Osteoblast (primary cell): ENCODE measurements at regions not wholly inside any gene's neighbourhood (a gene's known extent, or its start where the extent isn't known, plus 50 kb on each side); places are given as distances from the start of the nearest gene placed in this dataset.
"Not testable (repeated sequence)": the region's sequence is repeated elsewhere in the genome, so short reads cannot be mapped to it uniquely, and the experiment has no call there.

Source experiments
- DNase-seq: peaks from one replicate; pipeline ENCODE4 v3.0.0; 2011; ENCODE audit warnings: low spot score, mixed read lengths; ENCODE audit not compliant: insufficient read length; ENCODE audit errors: missing footprints
- H2AFZ ChIP-seq: 2 replicates; pipeline ENCODE4 v1.6.0; 2011; ENCODE audit warnings: mild to moderate bottlenecking, low read length
- H3K27ac ChIP-seq: 2 replicates; pipeline ENCODE4 v1.5.1; 2011; ENCODE audit warnings: mild to moderate bottlenecking, low read depth, low read length, moderate library complexity
- H3K27me3 ChIP-seq: 2 replicates; pipeline ENCODE4 v1.6.0; 2012; ENCODE audit warnings: mild to moderate bottlenecking, control low read depth, inconsistent platforms, low read length, moderate library complexity; ENCODE audit not compliant: insufficient read depth
- H3K36me3 ChIP-seq: 2 replicates; pipeline ENCODE4 v1.5.1; 2011; ENCODE audit warnings: mild to moderate bottlenecking, low read length, control low read depth, moderate library complexity; ENCODE audit not compliant: insufficient read depth
- H3K4me1 ChIP-seq: 2 replicates; pipeline ENCODE4 v1.5.1; 2011; ENCODE audit warnings: mild to moderate bottlenecking, low read length, control low read depth, moderate library complexity; ENCODE audit not compliant: insufficient read depth
- H3K4me2 ChIP-seq: 2 replicates; pipeline ENCODE4 v1.6.0; 2011; ENCODE audit warnings: mild to moderate bottlenecking, low read length; ENCODE audit not compliant: insufficient read depth
- H3K4me3 ChIP-seq: fragments of 200-600 bp; sonication (generic); 3 replicates; pipeline ENCODE4 v1.5.1; 2012; ENCODE audit warnings: mild to moderate bottlenecking, low read length, inconsistent platforms; ENCODE audit not compliant: insufficient read depth
- H3K79me2 ChIP-seq: 2 replicates; pipeline ENCODE4 v1.6.0; 2012; ENCODE audit warnings: mild to moderate bottlenecking, low read length, control low read depth, inconsistent platforms; ENCODE audit not compliant: insufficient read depth
- H3K9me3 ChIP-seq: 2 replicates; pipeline ENCODE4 v1.5.1; 2011; ENCODE audit warnings: low read depth, low read length, control low read depth
- H4K20me1 ChIP-seq: 2 replicates; pipeline ENCODE4 v1.6.0; 2012; ENCODE audit warnings: mild to moderate bottlenecking, low read length, control low read depth; ENCODE audit not compliant: insufficient read depth
- TF ChIP-seq, protein P1 (sequence below): IDR thresholded peaks from 2 replicates; pipeline ENCODE4 v1.5.1; 2011; ENCODE audit warnings: mild to moderate bottlenecking, low read depth, low read length, moderate library complexity; ENCODE audit errors: extremely low read depth

DNA sequence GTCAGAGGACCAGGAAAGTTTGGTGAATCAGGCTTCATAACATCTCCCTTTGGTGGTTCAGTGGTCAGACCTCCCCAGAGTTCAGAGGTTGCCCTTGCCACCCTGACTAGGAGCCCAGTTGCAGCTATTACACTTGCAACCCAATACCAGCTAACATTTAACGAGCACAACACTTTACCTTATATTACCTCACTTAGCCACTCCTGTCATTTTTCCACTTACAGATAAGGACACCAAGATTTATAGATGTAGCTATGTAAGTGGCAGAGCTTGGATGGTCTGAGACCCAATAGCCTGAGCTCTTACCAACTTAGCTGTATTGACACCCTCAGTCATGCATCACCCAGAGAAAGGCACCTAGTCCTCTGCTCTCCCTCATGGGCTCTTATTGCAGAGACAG, 234.7 kb downstream of the INSC start:
- Histone ChIP-seq H3K4me2 (no peak overlapping the region), H4K20me1 (no peaks in the 10 kb centered on the region), H3K79me2 (no peaks in the 10 kb centered on the region), H3K27ac (no peak overlapping the region), H3K4me3 (no peak overlapping the region), H3K27me3 (no peaks in the 10 kb centered on the region), H2AFZ (no peak overlapping the region), H3K9me3 (no peaks in the 10 kb centered on the region), H3K4me1 (no peaks in the 10 kb centered on the region), H3K36me3 (no peaks in the 10 kb centered on the region)
- DNase-seq: no peak
- TF ChIP-seq, protein P1, sequence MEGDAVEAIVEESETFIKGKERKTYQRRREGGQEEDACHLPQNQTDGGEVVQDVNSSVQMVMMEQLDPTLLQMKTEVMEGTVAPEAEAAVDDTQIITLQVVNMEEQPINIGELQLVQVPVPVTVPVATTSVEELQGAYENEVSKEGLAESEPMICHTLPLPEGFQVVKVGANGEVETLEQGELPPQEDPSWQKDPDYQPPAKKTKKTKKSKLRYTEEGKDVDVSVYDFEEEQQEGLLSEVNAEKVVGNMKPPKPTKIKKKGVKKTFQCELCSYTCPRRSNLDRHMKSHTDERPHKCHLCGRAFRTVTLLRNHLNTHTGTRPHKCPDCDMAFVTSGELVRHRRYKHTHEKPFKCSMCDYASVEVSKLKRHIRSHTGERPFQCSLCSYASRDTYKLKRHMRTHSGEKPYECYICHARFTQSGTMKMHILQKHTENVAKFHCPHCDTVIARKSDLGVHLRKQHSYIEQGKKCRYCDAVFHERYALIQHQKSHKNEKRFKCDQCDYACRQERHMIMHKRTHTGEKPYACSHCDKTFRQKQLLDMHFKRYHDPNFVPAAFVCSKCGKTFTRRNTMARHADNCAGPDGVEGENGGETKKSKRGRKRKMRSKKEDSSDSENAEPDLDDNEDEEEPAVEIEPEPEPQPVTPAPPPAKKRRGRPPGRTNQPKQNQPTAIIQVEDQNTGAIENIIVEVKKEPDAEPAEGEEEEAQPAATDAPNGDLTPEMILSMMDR: no peak

DNA sequence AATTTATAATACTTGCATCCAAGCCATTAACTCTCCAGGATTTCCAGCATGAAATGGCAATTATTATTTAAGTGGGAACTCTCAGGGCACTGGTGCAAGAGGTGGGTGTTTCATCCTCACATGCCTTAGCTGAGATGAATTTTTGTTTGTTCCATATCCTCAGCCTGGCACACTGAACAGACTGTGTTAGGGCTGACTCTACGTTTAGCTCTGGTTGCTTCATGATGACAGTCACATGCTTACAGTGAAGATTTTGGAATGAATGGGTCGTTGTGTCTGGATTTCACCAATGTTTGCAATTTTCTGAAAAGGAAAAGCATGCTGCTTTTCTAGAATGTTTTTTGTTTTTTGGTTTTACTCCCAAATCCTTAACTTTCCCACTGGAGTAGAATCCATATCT, 246.6 kb downstream of the INSC start:
- H3K79me2 ChIP-seq: no peaks in the 10 kb centered on the region
- DNase-seq: no peak
- H4K20me1 ChIP-seq: no peaks in the 10 kb centered on the region

DNA sequence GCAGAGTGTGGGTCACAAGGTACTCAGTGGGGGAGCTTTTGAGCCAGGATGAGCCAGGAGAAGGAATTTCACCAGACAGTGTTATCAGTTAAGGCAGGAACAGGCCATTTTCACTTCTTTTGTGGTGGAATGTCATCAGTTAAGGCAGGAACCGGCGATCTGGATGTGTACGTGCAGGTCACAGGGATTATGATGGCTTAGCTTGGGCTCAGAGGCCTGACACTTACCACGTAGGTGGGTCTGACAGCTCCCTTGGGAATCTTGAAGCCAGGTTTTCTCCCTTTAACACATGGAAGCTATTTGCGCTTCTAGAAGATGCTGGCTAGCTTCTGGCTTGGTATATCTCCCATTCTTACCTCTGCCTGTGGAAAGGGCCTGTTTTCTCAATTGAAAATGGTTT, 250.6 kb downstream of the INSC start:
- H3K79me2 ChIP-seq, H2AFZ ChIP-seq, H3K4me3 ChIP-seq, H3K27ac ChIP-seq, H3K9me3 ChIP-seq, H3K4me1 ChIP-seq, H3K4me2 ChIP-seq, H3K36me3 ChIP-seq, H4K20me1 ChIP-seq, DNase-seq, H3K27me3 ChIP-seq: not testable (repeated sequence)

More for the DNA sequence above, 246.6 kb downstream of the INSC start:
- no peak overlapping the region for H3K4me2 ChIP-seq
- TF ChIP-seq, protein P1: no peak
- no peaks in the 10 kb centered on the region for H3K4me1 ChIP-seq
- no peak overlapping the region for H2AFZ ChIP-seq
- H3K9me3 ChIP-seq: no peaks in the 10 kb centered on the region
- H3K36me3 ChIP-seq: no peaks in the 10 kb centered on the region
- no peak overlapping the region for H3K4me3 ChIP-seq
- no peak overlapping the region for H3K27ac ChIP-seq
- no peaks in the 10 kb centered on the region for H3K27me3 ChIP-seq

DNA sequence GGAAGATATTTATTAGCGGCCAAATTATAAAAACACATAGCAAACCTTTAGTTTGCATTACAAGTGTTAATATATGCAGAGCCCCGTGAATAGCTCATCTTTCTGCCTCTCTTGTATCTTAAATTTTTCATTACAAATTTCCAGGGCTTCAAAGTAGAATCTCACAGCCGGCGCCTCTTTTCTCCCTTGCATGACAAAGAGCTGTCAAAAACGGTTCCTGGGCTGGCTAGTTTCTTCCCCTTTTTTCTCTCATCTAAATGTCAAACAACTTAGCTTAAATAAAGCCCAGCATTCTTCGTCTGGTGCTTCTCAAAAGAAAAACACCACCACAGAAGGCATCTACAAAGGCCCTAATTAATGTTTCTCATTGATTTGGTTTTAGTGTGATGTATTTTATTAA, 253.0 kb downstream of the INSC start:
- no peaks in the 10 kb centered on the region for H3K79me2 ChIP-seq
- no peak overlapping the region for H3K4me3 ChIP-seq

More for the DNA sequence above, 253.0 kb downstream of the INSC start:
- H4K20me1 ChIP-seq: no peaks in the 10 kb centered on the region
- H3K9me3 ChIP-seq: peaks cover 2% of the 10 kb centered on the region
- H2AFZ ChIP-seq: no peak overlapping the region
- no peaks in the 10 kb centered on the region for H3K27me3 ChIP-seq
- TF ChIP-seq, protein P1: no peak
- H3K4me2 ChIP-seq: no peak overlapping the region
- no peak for DNase-seq
- H3K36me3 ChIP-seq: no peaks in the 10 kb centered on the region
- H3K4me1 ChIP-seq: no peaks in the 10 kb centered on the region
- H3K27ac ChIP-seq: no peak overlapping the region
